RKO (cell line): ENCODE measurements at regions not wholly inside any gene's neighbourhood (a gene's known extent, or its start where the extent isn't known, plus 50 kb on each side); places are given as distances from the start of the nearest gene placed in this dataset.
"Not testable (repeated sequence)": the region's sequence is repeated elsewhere in the genome, so short reads cannot be mapped to it uniquely, and the experiment has no call there.

Experiments
- DNase-seq: peaks from one replicate; pipeline ENCODE4 v3.0.0-alpha.2; 2016; ENCODE audit warnings: low spot score

DNA sequence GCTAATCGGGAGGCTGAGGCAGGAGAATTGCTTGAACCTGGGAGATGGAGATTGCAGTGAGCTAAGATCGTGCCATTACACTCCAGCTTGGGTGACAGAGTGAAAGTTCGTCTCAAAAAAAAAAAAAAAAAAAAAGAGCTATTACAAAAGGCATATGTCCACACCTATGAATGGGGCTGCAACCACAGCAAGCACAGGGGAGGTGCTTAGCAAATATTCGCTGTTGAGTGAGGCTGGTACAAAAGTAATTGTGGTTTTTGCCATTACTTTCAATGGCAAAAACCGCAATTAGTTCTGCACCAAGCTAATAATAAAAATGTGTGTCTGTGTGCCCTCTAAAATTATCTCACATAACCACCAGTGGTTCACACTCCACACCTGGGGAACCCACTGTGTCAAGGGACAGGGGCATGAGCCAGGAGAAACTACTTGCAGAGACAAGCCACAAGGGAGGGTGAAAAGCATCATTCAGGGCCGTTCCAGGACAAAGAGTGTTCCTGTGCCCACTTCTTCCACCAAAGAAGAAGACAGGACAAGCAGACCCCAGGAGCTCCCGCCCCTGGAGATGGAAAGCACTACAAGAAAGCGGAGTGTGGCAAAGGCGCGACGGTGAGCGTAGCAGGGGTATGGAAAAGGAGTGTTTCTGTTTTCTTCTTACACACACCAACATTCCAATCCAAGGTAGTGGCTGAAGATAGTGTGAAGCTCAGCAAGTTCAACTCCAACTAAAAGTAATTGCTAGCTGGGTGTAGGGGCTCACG lies 84.4 kb upstream of the CNEP1R1 start:
- no peak for DNase-seq

DNA sequence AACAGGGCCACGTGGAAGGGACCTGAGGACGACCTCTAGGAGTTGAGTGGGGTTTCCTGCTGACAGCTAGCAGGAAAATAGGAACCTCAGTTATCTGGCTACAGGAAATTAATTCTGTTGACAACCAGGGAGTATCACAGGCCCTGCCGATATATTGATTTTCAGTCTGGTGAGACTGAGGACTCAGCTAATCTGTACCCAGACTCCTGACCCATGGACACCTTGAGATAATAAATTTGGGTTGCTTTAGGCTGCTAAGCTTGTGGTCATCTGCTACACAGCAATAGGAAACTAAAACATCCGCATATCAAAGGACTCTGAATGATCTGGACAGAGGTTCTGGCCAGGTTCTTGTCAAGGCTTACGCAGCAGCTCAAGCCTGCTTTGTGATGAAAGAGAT lies 80.8 kb upstream of the CNEP1R1 start:
- DNase-seq, result no peak

DNA sequence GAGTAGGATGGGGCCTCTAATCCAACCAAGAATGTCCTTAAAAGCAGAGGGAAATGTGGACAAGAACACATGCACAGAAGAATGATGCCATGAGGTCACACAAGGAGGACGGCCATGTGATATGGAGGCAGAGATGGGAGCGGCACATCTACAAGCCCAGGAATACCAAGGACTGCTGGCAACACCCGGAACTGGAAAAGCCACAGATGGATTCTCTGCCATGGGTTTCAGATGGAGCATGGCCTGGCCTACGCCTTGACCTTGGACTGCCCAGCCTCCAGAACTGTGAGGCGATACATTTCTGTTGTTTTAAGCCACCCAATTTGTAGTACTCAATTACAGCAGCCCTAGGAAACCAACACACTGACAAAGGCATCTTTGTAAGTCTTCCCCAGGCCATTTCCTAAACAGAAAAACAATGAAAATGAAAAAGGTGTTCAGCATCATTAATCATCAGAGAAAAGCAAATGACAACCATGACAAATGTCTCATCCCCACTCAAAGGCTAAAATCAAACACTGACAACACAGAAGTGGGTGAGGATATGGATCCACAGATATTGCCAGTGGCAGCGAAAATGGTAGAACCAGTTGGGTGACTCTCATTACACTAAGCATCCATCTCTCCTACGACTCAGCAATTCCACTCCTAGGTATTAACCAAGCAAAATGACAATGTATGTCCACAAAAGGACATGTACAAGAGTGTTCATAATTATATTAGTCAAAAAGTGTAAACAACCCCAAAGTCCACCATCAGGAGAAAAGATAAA lies 76.9 kb upstream of the CNEP1R1 start:
- no peak for DNase-seq

DNA sequence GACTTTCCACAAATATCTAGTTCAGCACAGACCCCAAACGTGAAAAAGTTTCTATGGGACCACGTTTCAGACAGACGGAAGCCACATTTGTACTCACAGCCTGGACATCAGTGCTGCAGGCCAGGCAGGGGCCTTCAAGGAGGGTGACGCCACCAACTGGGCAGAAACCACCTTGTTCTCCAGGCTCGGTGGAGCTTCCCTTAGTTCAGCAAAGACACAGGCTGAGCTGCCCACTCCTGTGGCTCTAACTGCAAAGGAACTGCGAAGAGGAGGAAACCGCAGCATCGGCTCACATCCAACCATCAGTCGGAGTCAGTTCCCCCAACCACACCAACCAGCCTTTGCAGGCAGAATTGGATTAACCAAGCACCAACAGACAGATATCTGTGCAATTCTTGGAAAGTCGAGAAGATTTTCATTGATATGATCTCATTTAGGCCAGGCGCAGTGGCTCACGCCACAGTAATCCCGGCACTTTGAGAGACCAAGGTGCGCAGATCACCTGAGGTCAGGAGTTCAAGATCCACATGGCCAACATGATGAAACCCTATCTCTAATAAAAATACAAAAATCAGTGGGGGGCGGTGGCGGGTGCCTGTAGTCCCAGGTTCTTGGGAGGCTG lies 73.3 kb upstream of the CNEP1R1 start:
- no peak for DNase-seq

DNA sequence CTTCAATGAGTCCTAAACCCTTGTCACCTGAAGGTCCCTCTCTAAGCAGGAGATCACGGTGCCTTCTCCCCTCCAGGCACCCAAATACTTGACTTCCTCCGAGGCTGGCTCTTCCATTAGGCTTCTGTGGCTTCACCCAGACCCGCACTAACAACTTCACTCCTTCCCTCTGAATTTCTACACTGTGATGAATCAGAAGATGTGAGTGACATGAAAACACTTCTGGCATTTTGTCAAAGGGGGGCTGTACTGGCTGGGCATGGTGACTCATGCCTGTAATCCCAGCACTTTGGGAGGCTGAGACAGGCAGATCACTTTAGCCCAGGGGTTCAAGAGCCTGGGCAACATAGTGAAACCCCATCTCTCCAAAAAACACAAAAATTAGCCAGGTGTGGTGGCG lies 72.6 kb upstream of the CNEP1R1 start:
- DNase-seq, result peak; percentile 67

DNA sequence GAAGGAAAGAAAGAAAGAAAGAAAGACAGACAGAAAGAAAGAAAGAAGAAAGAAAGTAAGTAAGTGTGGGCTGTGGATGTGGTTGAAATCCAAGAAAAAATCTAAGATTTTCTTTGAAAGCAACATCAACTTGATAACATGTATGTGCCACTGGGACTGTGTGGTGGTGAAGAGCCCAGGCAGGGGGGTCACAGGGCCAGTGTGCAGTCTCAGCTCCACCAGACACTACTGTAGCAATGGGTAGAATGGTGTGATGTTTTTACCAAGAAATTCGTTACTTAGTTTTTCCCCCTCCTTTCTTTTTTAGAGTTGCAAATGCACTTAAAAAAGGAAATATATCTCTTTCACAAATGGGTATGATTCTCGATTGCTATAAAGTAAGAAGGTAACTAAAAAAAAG lies 71.9 kb upstream of the CNEP1R1 start:
- no peak for DNase-seq

DNA sequence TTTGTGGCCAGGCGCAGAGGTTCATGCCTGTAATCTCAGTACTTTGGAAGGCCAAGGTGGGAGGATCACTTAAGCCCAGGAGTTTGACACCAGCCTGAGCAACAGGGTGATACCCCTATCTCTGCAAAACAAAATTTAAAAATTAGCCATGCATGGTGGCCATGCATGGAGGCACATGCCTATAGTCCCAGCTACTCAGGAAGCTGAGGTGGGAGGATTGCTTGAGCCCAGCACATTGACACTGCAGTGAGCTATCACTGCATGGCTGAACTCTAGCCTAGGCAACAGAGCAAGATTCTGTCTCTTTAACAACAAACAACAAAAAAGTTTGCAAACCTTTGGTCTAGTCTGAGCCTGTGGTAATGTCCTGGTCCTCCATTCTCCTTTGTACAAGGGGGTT lies 69.2 kb upstream of the CNEP1R1 start:
- no peak for DNase-seq

DNA sequence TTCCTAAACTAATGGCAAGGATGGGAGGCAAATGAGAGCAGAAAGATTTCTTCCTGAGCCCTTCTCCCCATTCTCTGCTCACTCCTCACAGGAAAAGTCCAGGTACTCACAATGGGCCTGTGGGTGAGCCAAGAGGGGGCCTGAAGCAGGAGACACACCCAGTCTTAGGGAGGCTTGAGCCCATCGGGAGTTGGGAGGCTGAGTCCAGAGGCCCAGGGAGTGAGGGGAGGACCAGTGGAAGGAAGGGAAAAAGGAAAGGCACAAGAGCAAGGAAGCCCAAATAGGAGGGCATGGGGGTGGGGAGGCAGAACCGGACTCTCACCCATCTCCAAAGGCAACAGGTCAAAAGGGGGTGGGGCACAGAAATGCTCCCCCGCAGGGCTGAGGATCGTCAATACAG lies 68.1 kb upstream of the CNEP1R1 start:
- DNase-seq, result no peak

DNA sequence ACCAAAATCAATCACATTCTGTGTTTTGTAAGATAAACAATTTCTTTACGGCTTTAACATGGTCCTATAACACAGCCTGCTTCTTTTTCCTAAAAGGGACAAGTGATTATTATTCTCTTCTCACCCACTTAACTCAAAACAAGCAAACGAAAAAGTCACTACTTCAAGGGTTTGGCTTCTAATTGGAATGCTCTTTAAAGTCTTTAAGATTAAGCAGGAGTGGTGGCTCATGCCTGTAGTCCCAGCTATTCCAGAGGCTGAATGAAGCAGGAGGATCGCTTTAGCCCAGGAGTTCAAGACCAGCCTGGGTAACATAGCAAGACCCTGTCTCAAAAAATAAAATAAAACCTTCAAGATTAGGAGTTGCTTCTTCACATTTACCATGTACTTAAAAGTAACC lies 66.6 kb upstream of the CNEP1R1 start:
- no peak for DNase-seq

DNA sequence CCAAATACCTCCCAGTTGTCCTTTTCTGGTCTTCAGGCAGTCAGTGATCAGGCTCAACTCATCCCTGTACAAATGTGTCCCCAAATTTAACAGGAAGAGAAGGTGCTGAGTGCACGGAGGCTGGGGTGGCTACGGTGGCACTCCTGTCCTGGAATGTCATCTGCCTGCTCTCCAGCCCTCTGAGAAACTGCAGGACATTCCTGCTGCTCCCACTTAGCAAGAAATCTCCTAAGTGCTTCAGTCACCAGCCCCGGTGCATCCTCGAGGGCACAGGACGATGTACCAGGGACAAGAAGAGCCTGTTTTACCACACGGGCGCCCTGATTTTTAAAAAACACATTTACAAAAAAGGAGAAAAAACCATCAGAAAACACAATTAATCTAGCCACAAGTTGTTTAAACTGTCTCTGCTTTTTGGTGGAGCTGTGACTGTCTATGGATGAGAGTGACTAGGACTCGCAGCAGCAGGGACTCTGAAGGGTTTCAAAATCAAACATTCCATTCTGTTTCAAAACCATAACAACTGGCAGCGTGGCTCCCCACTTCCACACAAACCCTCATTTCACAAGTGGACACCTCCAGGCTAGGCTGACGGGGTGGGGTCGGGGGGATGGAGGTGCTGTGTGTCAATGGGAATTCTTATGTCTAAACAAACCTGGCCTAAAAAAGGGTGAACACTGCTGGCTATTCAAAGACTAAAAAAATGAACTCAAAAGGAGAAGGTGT lies 65.3 kb upstream of the CNEP1R1 start:
- DNase-seq, result no peak

DNA sequence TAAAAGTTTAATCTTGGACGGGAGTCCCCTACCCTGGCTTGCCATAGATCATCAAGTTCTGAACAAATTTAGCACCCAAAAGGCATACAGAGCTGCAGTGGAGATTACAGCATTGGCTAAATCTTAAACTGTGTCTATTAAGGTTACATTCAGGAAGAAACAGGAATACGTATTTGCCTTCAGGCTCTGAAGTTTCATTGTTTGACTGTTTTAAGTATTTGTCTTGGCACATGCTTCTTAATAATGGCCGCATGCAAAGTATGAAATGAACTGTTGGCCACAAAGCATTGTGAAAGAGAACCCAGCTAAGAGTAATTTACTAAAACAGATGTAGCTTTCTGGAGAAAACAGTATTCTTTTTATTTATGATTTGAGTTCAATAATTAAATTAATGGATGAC lies 63.9 kb upstream of the CNEP1R1 start:
- no peak for DNase-seq

DNA sequence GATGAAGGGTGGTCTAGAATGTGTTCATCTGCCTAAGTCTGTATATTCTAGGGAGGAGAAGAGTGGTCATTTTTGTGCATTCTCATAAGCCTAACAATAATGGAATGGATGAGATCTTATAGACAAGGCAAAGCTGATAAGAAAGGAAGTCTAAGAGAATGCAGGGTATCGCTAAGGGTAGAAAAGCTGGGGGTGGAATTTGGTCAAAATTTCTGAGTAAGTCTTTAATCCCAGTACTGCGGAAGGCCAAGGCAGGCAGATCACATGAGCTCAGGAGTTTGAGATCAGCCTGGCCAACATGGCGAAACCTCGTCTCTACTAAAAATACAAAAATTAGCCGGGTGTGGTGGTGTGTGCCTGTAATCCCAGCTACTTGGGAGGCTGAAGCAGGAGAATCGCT lies 62.5 kb upstream of the CNEP1R1 start:
- DNase-seq, result not testable (repeated sequence)

DNA sequence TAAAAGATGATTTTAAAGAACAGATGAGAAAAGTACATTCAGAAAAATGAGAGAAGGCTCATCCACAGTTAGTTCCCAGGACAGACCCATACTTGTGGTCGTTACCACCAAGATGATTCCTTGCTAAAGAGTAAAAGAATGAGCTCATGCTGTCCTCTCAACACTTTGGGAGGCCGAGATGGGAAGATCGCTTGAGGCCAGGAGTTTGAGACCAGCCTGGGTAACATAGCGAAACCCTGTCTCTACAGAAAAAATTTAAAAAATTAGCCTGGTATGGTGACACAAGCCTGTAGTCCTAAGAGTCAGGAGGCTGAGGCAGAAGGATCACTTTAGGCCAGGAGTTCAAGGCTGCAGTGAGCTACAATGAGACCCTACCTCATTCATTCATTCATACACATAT lies 60.7 kb upstream of the CNEP1R1 start:
- no peak for DNase-seq

DNA sequence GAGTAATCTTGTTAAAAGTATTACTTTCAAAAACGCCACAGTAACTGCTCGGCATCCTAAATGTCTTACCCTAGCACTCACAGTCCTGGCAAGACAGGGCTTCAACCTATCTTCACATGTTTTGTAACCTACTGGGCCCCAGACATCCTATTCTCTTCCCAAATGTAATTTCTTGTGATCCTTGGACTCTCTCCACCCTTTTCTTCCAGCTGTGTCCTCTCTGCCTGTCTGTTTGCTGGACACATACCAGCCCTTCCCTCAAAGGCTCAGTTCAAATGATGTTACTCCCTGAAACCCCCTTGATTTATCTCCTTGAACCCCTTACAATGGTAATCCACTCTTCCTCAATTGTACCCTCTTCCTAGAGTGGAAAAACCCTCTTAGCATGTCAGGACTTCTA lies 60.1 kb upstream of the CNEP1R1 start:
- DNase-seq, result no peak

DNA sequence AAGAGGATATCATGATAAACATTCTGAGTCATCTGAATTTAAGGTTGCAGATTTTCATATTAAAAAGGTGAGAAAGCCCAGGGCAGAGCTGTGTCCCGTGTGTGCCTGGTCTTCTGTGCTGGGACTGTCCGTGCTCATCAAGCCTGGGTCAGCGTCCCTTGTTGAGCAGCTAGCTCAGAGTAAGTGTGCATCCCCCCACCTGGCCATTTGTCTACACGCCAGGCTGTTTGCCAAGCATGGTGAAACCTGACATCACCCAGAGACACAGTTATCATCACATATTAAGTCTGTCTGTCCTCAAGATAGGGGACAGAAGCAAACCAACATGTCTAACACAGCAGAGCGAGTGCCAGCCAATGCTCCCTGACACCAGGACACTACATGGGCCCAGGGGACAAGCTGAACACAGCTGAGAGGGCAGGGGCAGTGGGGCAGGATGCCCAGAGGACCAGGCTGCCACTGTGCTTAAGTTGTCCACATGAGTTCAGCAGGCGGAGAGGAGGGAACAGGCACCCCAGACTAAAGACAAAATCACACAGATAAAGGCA lies 57.9 kb upstream of the CNEP1R1 start:
- no peak for DNase-seq

DNA sequence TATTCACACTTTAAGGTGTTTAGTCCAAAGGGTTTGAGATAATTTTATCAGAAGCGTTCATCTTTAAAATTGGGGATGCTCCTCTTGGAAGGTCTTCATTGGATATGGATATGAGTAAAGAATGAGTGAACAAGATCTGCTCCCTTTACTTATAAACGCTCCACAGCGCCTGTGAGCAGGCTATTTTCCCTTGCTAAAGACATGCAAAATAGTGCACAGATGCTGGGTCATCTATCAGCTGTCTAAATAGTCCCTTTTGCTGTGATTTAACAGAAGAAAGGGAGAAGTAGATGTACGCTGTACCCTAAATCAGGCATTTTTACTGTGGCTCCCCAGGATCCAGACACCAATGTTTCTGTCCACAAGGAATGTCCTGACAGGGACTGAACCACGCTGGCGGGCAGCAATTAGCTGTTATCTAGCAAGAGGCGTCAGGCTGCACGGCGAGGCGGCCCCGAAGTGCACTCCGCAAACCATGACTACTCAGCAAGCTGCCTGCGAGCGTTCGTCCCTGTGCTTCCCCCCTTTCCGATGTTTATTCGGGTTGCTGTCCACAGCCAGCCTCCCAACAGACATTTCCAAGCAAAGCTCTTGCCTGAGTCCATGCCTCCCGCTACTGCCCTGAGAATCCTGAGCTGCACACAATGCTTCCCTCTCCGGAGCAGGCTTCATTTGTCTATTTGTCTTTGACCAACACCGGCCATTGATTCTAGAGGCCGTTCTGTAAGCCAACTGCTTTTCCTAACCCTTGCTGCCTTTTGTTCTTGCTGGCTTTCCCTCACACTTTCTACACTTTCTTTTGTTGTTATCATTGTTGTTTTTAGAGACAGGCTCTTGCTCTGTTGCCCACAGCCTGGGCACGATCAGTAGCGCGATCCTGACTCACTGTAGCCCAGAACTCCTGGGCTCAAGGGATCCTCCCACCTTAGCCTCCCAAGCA lies 55.7 kb upstream of the CNEP1R1 start:
- no peak for DNase-seq

DNA sequence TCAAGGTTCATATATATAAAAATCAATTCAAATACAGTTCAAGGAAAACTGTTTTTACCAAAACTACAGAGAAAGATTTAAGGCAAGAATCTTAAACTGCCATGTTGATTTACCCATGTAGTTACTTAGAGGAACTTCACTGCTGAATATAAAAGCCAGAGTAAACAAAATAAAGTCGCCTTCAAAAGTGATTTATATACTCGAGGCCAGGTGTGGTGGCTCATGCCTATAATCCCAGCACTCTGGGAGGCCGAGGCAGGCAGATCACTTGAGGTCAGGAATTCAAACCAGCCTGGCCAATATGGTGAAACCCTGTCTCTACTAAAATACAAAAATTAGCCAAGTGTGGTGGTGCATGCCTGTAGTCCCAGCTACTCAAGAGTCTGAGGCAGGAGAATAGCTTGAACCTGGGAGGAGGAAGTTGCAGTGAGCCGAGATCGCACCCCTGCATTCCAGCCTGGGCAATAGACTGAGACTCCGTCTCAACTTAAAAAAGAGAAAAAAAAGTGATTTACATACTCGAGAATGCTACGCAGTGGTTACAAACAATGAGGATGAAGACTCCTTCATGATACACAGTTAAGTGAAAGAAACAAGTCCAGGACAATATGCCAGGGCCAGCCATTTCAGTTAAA lies 54.1 kb upstream of the CNEP1R1 start:
- DNase-seq, result no peak

DNA sequence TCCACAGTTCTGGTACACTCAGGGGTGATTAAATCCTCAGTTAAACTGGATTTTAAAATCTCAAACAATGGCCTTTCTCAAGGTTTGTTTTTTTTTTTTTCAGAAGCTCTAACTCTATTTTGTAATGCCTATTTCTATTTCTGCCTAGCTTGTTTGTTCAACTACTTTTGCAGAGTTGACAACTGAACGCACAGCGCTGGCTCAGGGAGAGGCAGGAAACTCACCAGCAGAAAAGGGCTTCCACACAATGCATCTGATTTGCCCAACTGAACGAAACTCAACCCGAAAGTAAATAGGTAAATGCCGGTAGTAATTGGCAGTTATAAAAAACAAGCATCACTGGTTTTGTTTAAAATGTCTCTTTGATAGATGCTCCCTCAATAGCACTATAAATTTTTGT lies 52.7 kb upstream of the CNEP1R1 start:
- DNase-seq, result no peak

DNA sequence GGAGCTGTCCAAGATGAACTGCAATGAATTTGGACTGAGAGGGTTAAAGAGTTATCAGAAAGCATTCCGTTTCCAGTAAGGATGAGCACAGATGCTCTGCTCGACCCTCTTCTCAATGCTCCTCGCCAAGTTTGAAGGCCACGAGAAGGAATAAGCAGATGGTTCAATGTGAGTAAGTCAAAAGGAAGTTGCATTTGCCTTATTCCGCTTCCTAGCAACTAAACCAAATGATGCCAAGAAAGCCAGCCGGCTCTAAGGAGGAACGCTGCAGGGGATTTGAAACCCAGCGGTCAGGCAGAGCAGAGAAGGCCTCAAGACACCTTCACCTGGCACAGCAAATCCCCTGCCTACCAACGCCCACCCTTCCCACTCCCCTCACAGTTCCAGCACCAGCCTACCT lies 52.1 kb upstream of the CNEP1R1 start:
- DNase-seq, result no peak
